SU-DHL-6 (cell line): ENCODE measurements at regions not wholly inside any gene's neighbourhood (a gene's known extent, or its start where the extent isn't known, plus 50 kb on each side); places are given as distances from the start of the nearest gene placed in this dataset.

Source experiments
- CTCF ChIP-seq: fragments of 200-600 bp; sonication (generic); IDR thresholded peaks from one replicate; pipeline ENCODE4 v1.5.1; 2017; ENCODE audit warnings: antibody characterized with exemption, mild to moderate bottlenecking, low read length, moderate library complexity; ENCODE audit not compliant: insufficient read depth, poor library complexity, severe bottlenecking
- EZH2phosphoT487 ChIP-seq: fragments of 200-600 bp; sonication (generic), shearing (Covaris generic); conservative IDR thresholded peaks from 2 replicates; pipeline ENCODE4 v1.6.1; 2018; ENCODE audit warnings: mild to moderate bottlenecking, antibody characterized with exemption, low read length, moderate library complexity, mixed read lengths

- TF ChIP-seq CTCF (no peak), EZH2phosphoT487 (no peak)
Observed at GRCh38 chr10:56288403-56288802, 72.7 kb downstream of the ZWINT start.
